Heart right ventricle (tissue), 16 donors: ENCODE measurements at regions not wholly inside any gene's neighbourhood (a gene's known extent, or its start where the extent isn't known, plus 50 kb on each side); places are given as distances from the start of the nearest gene placed in this dataset.

Experiments
- ATAC-seq, 8 donors: fragments of 200-7000 bp; cut with Tn5 transposase; one replicate each; pipeline ENCODE4 v1.9.1; 2020; ENCODE audit warnings: mild to moderate bottlenecking in 8 of 8, moderate library complexity in 8 of 8, moderate number of reproducible peaks in 1 of 8
- DNase-seq, 2 donors: peaks; one replicate each; pipeline ENCODE4 v3.0.0-alpha.2; 2020
- H3K27ac ChIP-seq, 10 donors: fragments of 200-600 bp; sonication (generic) in 2 of 10; one replicate each; pipeline versions ENCODE4 v1.5.0 to v1.8.0; 2020 to 2022; ENCODE audit warnings: mild to moderate bottlenecking in 3 of 10
- H3K27me3 ChIP-seq, 7 donors: fragments of 200-600 bp; one replicate each; pipeline ENCODE4 v1.8.0; 2021 to 2022; ENCODE audit warnings: mild to moderate bottlenecking in 2 of 7
- H3K36me3 ChIP-seq, 9 donors: fragments of 200-600 bp; sonication (generic) in 1 of 9; one replicate each; pipeline versions ENCODE4 v1.5.0 to v1.8.0; 2020 to 2022; ENCODE audit warnings: mild to moderate bottlenecking in 2 of 9
- H3K4me1 ChIP-seq, 9 donors: fragments of 200-600 bp; sonication (generic) in 1 of 9; one replicate each; pipeline versions ENCODE4 v1.5.0 to v1.8.0; 2020 to 2022; ENCODE audit warnings: mild to moderate bottlenecking in 4 of 9
- H3K4me3 ChIP-seq, 10 donors: fragments of 200-600 bp; sonication (generic) in 2 of 10; one replicate each; pipeline versions ENCODE4 v1.5.0 to v1.8.0; 2020 to 2022; ENCODE audit warnings: mild to moderate bottlenecking in 7 of 10, moderate library complexity in 2 of 10
- H3K9me3 ChIP-seq, 11 donors: fragments of 200-600 bp in 10 of 11; sonication (generic) in 2 of 11; one replicate each; pipeline versions ENCODE4 v1.5.0 to v1.8.0; 2013 to 2022; ENCODE audit warnings: mild to moderate bottlenecking in 2 of 11, control low read depth in 1 of 11, moderate library complexity in 1 of 11
- CTCF ChIP-seq, 9 donors: fragments of 200-600 bp; sonication (generic) in 2 of 9; IDR thresholded peaks; one replicate each; pipeline versions ENCODE4 v1.5.0 to v1.8.0; 2021 to 2022; ENCODE audit warnings: antibody characterized with exemption in 9 of 9, mild to moderate bottlenecking in 5 of 9, moderate library complexity in 1 of 9
- WGBS, 2 donors: extraction: QIAGEN DNeasy Blood & Tissue Kit; methylation state at CpG; one replicate each; pipeline ENCODE4 v1.1.7; 2013; ENCODE audit warnings: inconsistent platforms in 1 of 2; 5-methylcytosine and 5-hydroxymethylcytosine counted together
- intact Hi-C, 10 donors: fragments of 100-400 bp; cut with DNase I; formaldehyde crosslinking; loops; one replicate each; pipeline versions ENCODE4 v1.11.1 to v1.14.2; 2022
- donor health status: Arrhythmogenic right ventricular cardiomyopathy.
- donor health status: ischemic (EF 13 %, LVEDD 7.1; RV severe dilation, severe dysfunction).
- donor health status: healthy with polysubstance abuse.
- donor health status: DM: no; HTN: yes; CAD: no.
- donor health status: DM: no; HTN: no; CAD: no.
- donor health status: ischemic (EF 25% LVEDD 6.9; RV normal size, moderate dysfunction).
- donor health status: ischemic (EF 25% LVEDD 5.7; RV mildly dilated, moderate dysfunction).
- donor health status: healthy.
- donor health status: DM: yes; HTN: yes; CAD: no.
- donor health status: Ischemic cardiomyopathy.
- donor health status: ischemic (EF 35%, LVEDD 5.7; RV mildly dilated, moderate dysfunction).
- donor health status: nonischemic (EF 11% LVEDD 7.7; RV severe dilation, severe dysfunction).
- donor health status: DM: yes; HTN: yes; CAD: no.
- donor health status: PGD.
- donor health status: ischemic (EF 29% LVEDD 5.4; RV normal size, mild dysfunction).
- donor health status: nonischemic (EF 23%, LVEDD 6.1; RV moderate dilation, normal function).

GRCh38 chr12:107523775-107524535 is 161.6 kb upstream of the PWP1 start:
- WGBS, 2 donors, result 78 to 79% methylated on average over 8 of the region's 8 CpGs

GRCh38 chr12:107525063-107525718 is 160.4 kb upstream of the PWP1 start:
- DNase-seq (no peak), ATAC-seq (no peak)
- TF ChIP-seq CTCF (IDR thresholded peaks at IDR 0.05), result no peak
- Histone ChIP-seq H3K4me3 (no peak overlapping the region), H3K9me3 (peaks cover 0 to 9% (median 0%) of the 10 kb centered on the region in 11 donors), H3K36me3 (no peaks in the 10 kb centered on the region), H3K27me3 (no peaks in the 10 kb centered on the region), H3K4me1 (no peaks in the 10 kb centered on the region), H3K27ac (no peak overlapping the region)
- 79 to 80% methylated on average over 8 of the region's 8 CpGs for WGBS, 2 donors
- intact Hi-C loops, result no loop called here

More at GRCh38 chr12:107523775-107524535, 161.6 kb upstream of the PWP1 start:
- ATAC-seq (no peak), DNase-seq (no peak)
- intact Hi-C loops, result no loop called here
- H3K27ac ChIP-seq, result no peak overlapping the region
- H3K4me3 ChIP-seq, result no peak overlapping the region
- no peaks in the 10 kb centered on the region for H3K4me1 ChIP-seq
- no peaks in the 10 kb centered on the region for H3K36me3 ChIP-seq
- H3K27me3 ChIP-seq, result no peaks in the 10 kb centered on the region
- H3K9me3 ChIP-seq, result peaks cover 0 to 9% (median 0%) of the 10 kb centered on the region in 11 donors
- no peak for TF ChIP-seq CTCF (IDR thresholded peaks at IDR 0.05)

GRCh38 chr12:107525719-107526554 is 159.7 kb upstream of the PWP1 start:
- ATAC-seq, result no peak
- Histone ChIP-seq H3K27me3 (no peaks in the 10 kb centered on the region), H3K27ac (no peak overlapping the region), H3K9me3 (peaks cover 0 to 9% (median 0%) of the 10 kb centered on the region in 11 donors), H3K4me3 (no peak overlapping the region), H3K4me1 (no peaks in the 10 kb centered on the region), H3K36me3 (no peaks in the 10 kb centered on the region)
- no peak for TF ChIP-seq CTCF (IDR thresholded peaks at IDR 0.05)
- DNase-seq, result no peak
- WGBS, 2 donors, result 67% methylated on average over 8 of the region's 8 CpGs
- intact Hi-C loops, result no loop called here

GRCh38 chr12:107526555-107527180 is 158.9 kb upstream of the PWP1 start:
- 89 to 93% methylated on average over 3 of the region's 3 CpGs for WGBS, 2 donors
- Histone ChIP-seq H3K36me3 (no peaks in the 10 kb centered on the region), H3K9me3 (peaks cover 0 to 7% (median 0%) of the 10 kb centered on the region in 11 donors), H3K27me3 (peaks cover 0 to 3% (median 0%) of the 10 kb centered on the region in 7 donors), H3K27ac (no peak overlapping the region), H3K4me3 (no peak overlapping the region), H3K4me1 (no peaks in the 10 kb centered on the region)
- intact Hi-C loops, result no loop called here
- DNase-seq (no peak), ATAC-seq (no peak)
- TF ChIP-seq CTCF (IDR thresholded peaks at IDR 0.05), result no peak
